Fibroblast of lung (primary cell): ENCODE measurements at regions not wholly inside any gene's neighbourhood (a gene's known extent, or its start where the extent isn't known, plus 50 kb on each side); places are given as distances from the start of the nearest gene placed in this dataset.

Experiments
- CTCF ChIP-seq, 2 donors: IDR thresholded peaks in 1 of 2; conservative IDR thresholded peaks in 1 of 2; 1 replicate in 1 of 2; 2 replicates in 1 of 2; pipeline ENCODE4 v1.5.1; 2011 to 2012; ENCODE audit warnings: low read length in 2 of 2, control low read depth in 1 of 2, inconsistent platforms in 1 of 2, low read depth in 1 of 2, mild to moderate bottlenecking in 1 of 2
- EZH2 ChIP-seq: IDR thresholded peaks from 2 replicates; pipeline ENCODE4 v1.5.1; 2012; ENCODE audit warnings: low read length, control low read depth, mild to moderate bottlenecking; ENCODE audit errors: missing control alignments

- TF ChIP-seq CTCF (conservative IDR thresholded peaks at IDR 0.05 in 1 of 2, IDR thresholded peaks at IDR 0.05 in 1 of 2; ENCODE audit: low read depth in 1 of 2, low read length in 2 of 2), result no peak
- TF ChIP-seq EZH2, result no peak
Observed at GRCh38 chr12:73719223-73719622, 818.4 kb upstream of the ATXN7L3B start.
